ENCODE measurements at regions not wholly inside any gene's neighbourhood (a gene's known extent, or its start where the extent isn't known, plus 50 kb on each side); places are given as distances from the start of the nearest gene placed in this dataset.

- TF ChIP-seq SETDB1 (CRISPR knock-in tag; IDR thresholded peaks at IDR 0.05; ENCODE audit: borderline replicate concordance) (no peak), GTF2F1 (IDR thresholded peaks at IDR 0.05; ENCODE audit: low read length) (no peak), ZNF543 (CRISPR knock-in tag; IDR thresholded peaks at IDR 0.05) (no peak), CSRNP2 (CRISPR knock-in tag; conservative IDR thresholded peaks at IDR 0.05; ENCODE audit: low read depth) (no peak)
- H3K9me3 ChIP-seq (ENCODE audit: low read length): no peaks in the 10 kb centered on the region
- no peaks in the 10 kb centered on the region for H3K79me2 ChIP-seq (ENCODE audit: insufficient read depth, low read length)
- no peak overlapping the region for H3K9ac ChIP-seq (ENCODE audit: insufficient read depth, low read depth, low read length)
- H3K27ac ChIP-seq (ENCODE audit: extremely low read length, insufficient read depth, low read length): no peak overlapping the region
- intact Hi-C loops (cut with micrococcal nuclease; ENCODE audit: unreplicated experiment) (loop anchor here (5.0 kb wide), 1 partner anchor 920 kb away; no protein-coding TSS in a partner anchor), in situ Hi-C loops (cut with HindIII; ENCODE audit: extremely low pct_ligation_motif_present, low pct_unique_long_range_greater_than_20kb) (no loop called here)
- H3K4me3 ChIP-seq (replicated peaks in 1 of 3; ENCODE audit: insufficient read depth in 1 of 3, low read depth in 2 of 3, low read length in 3 of 3): no peak overlapping the region
- no peak for FAIRE-seq
- DNase-seq (ENCODE audit: low spot score): no peak
- H3K4me1 ChIP-seq (ENCODE audit: insufficient read depth, low read length): no peaks in the 10 kb centered on the region
- ATAC-seq: no peak
- no peaks in the 10 kb centered on the region for H3K27me3 ChIP-seq (ENCODE audit: control insufficient read depth in 1 of 2, insufficient read depth in 2 of 2, low read length in 2 of 2)
- WGBS (ENCODE audit: low lambda C conversion rate): 4% methylated on average over 5 of the region's 5 CpGs
- BruUV-seq (replicated peaks): no TSS peak
- ChIA-PET CTCF (ENCODE audit: low intra/inter-chr PET ratio, low total read pairs) (no interaction called here), POLR2A (no interaction called here)
- no peaks in the 10 kb centered on the region for H4K20me1 ChIP-seq (ENCODE audit: insufficient read depth, low read length)
- H2AFZ ChIP-seq (ENCODE audit: low read length): no peak overlapping the region
- no peak overlapping the region for H3K4me2 ChIP-seq (ENCODE audit: low read depth, low read length)
- H3K36me3 ChIP-seq (replicated peaks in 1 of 2; ENCODE audit: control insufficient read depth in 1 of 2, insufficient read depth in 2 of 2, low read length in 2 of 2): no peaks in the 10 kb centered on the region
These were observed 225.3 kb downstream of the MC4R start for GRCh38 chr18:60147323-60147722.

GRCh38 chr18:60146220-60146960 lies 226.2 kb downstream of the MC4R start:
- Histone ChIP-seq H3K36me3 (replicated peaks in 1 of 2; ENCODE audit: control insufficient read depth in 1 of 2, insufficient read depth in 2 of 2, low read length in 2 of 2) (no peaks in the 10 kb centered on the region), H3K4me2 (ENCODE audit: low read depth, low read length) (no peak overlapping the region), H2AFZ (ENCODE audit: low read length) (no peak overlapping the region), H3K9me3 (ENCODE audit: low read length) (no peaks in the 10 kb centered on the region), H4K20me1 (ENCODE audit: insufficient read depth, low read length) (no peaks in the 10 kb centered on the region), H3K9ac (ENCODE audit: insufficient read depth, low read depth, low read length) (no peak overlapping the region), H3K27me3 (ENCODE audit: control insufficient read depth in 1 of 2, insufficient read depth in 2 of 2, low read length in 2 of 2) (no peaks in the 10 kb centered on the region), H3K27ac (ENCODE audit: extremely low read length, insufficient read depth, low read length) (no peak overlapping the region), H3K4me1 (ENCODE audit: insufficient read depth, low read length) (no peaks in the 10 kb centered on the region), H3K4me3 (replicated peaks in 1 of 3; ENCODE audit: insufficient read depth in 1 of 3, low read depth in 2 of 3, low read length in 3 of 3) (no peak overlapping the region), H3K79me2 (ENCODE audit: insufficient read depth, low read length) (no peaks in the 10 kb centered on the region)
- FAIRE-seq (no peak), DNase-seq (ENCODE audit: low spot score) (no peak), ATAC-seq (no peak)
- WGBS (ENCODE audit: low lambda C conversion rate): 39% methylated on average over 11 of the region's 11 CpGs
- POLR2A ChIA-PET: no interaction called here
- intact Hi-C loops (cut with micrococcal nuclease; ENCODE audit: unreplicated experiment): loop anchor here (5.0 kb wide), 1 partner anchor 919 kb away; no protein-coding TSS in a partner anchor
- CTCF ChIA-PET (ENCODE audit: low intra/inter-chr PET ratio, low total read pairs): no interaction called here
- in situ Hi-C loops (cut with HindIII; ENCODE audit: extremely low pct_ligation_motif_present, low pct_unique_long_range_greater_than_20kb): no loop called here
- no TSS peak for BruUV-seq (replicated peaks)
- TF ChIP-seq CCDC6 (CRISPR knock-in tag; IDR thresholded peaks at IDR 0.05) (no peak), GATAD2A (CRISPR knock-in tag; IDR thresholded peaks at IDR 0.05) (no peak), HNRNPL (IDR thresholded peaks at IDR 0.05; ENCODE audit: low read depth, low read length) (no peak), TCF12 (IDR thresholded peaks at IDR 0.05) (no peak), TCF12 (CRISPR knock-in tag; IDR thresholded peaks at IDR 0.05) (no peak), RCOR2 (CRISPR knock-in tag; IDR thresholded peaks at IDR 0.05) (no peak), DNMT1 (CRISPR knock-in tag; IDR thresholded peaks at IDR 0.05) (no peak), MAX (IDR thresholded peaks at IDR 0.05) (no peak), ZC3H13 (CRISPR knock-in tag; IDR thresholded peaks at IDR 0.05) (no peak), WIZ (CRISPR knock-in tag; IDR thresholded peaks at IDR 0.05) (no peak), HDAC2 (CRISPR knock-in tag; IDR thresholded peaks at IDR 0.05) (no peak), SNAI1 (CRISPR knock-in tag; IDR thresholded peaks at IDR 0.05; ENCODE audit: borderline replicate concordance) (no peak), SMARCC2 (IDR thresholded peaks at IDR 0.05) (no peak)
